SH-SY5Y (cell line): ENCODE measurements at regions not wholly inside any gene's neighbourhood (a gene's known extent, or its start where the extent isn't known, plus 50 kb on each side); places are given as distances from the start of the nearest gene placed in this dataset.

Experiments
- GATA2 ChIP-seq: IDR thresholded peaks from 2 replicates; pipeline ENCODE4 v1.6.1; 2011; ENCODE audit warnings: mild to moderate bottlenecking, low read depth, low read length
- GATA3 ChIP-seq: IDR thresholded peaks from 2 replicates; pipeline ENCODE4 v1.6.1; 2011; ENCODE audit warnings: low read depth, mild to moderate bottlenecking, low read length, moderate library complexity

DNA sequence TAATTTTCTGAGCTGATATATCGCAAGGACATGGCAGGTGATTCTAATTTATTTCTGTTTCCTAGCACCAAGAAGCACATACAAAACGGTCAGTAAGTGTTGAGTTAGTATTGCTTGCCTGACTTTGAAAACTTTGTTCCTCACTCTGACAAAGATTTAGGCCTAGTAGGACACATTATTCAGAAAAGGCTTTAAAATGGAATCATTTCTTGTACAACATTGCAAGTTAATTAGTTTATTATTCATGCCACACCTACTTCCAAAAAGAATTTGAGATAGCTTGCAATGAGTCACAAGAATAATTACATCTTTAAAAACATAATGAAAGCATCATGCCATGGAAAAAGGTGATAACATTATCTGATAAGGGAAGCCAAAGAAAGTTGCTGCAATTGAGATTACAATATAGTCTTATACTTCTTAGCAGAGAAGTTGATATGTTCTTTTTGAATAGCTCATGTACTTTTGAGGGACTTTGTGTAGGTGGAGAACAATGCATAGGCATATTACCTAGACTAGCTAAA, 474.2 kb downstream of the KLF5 start:
- TF ChIP-seq GATA2 (no peak), GATA3 (no peak)
